Loucy (cell line): ENCODE measurements at regions not wholly inside any gene's neighbourhood (a gene's known extent, or its start where the extent isn't known, plus 50 kb on each side); places are given as distances from the start of the nearest gene placed in this dataset.

Experiments used
- EZH2phosphoT487 ChIP-seq: fragments of 200-600 bp; IDR thresholded peaks from 2 replicates; pipeline ENCODE4 v1.6.1; 2018; ENCODE audit warnings: antibody characterized with exemption, mild to moderate bottlenecking, moderate library complexity, borderline replicate concordance
- TF ChIP-seq, protein P1 (sequence below): fragments of 200-600 bp; sonication (generic); conservative IDR thresholded peaks from 2 replicates; pipeline ENCODE4 v1.5.1; 2014; ENCODE audit warnings: mild to moderate bottlenecking, antibody characterized with exemption, low read length

DNA sequence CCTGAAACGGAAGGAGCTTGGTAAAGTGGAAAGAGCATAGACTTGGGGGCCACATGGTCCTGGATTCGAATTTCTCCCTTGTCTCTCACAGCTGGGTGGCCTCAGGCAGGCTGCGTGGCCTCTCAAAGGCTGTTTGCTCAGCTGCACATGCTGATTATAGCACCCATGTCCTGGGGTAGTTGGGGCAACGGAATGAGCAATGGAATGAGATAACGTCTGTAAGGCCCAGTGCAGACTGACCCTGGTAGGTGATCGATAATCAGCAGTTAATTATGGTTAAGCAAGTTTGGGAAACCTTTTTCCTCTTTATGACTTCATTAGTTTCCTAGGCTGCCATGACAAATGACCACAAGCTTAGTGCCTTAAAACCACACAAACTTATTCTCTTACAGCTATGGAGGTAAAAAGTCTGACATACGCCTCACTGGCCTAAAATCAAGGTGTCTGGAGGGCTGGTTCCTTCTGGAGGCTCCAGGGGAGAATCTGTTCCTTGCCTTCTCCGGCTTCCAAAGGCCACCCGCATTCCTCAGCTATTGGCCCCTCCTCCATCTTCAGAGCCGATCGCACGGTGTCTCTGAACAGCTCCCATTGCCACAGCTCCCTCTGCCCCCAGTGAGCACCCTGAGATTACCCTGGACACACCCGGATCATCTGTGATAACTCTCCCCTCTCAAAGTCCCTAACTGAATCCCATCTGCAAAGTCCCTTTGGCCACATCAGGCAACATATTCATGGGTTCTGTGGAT lies 294.9 kb upstream of the FOXF1 start:
- TF ChIP-seq, protein P1, sequence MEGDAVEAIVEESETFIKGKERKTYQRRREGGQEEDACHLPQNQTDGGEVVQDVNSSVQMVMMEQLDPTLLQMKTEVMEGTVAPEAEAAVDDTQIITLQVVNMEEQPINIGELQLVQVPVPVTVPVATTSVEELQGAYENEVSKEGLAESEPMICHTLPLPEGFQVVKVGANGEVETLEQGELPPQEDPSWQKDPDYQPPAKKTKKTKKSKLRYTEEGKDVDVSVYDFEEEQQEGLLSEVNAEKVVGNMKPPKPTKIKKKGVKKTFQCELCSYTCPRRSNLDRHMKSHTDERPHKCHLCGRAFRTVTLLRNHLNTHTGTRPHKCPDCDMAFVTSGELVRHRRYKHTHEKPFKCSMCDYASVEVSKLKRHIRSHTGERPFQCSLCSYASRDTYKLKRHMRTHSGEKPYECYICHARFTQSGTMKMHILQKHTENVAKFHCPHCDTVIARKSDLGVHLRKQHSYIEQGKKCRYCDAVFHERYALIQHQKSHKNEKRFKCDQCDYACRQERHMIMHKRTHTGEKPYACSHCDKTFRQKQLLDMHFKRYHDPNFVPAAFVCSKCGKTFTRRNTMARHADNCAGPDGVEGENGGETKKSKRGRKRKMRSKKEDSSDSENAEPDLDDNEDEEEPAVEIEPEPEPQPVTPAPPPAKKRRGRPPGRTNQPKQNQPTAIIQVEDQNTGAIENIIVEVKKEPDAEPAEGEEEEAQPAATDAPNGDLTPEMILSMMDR = no peak
- no peak for TF ChIP-seq EZH2phosphoT487
